NCI-H1105 treated with DMSO at 0.1 percent for 48 hours (cell line): ENCODE measurements at regions not wholly inside any gene's neighbourhood (a gene's known extent, or its start where the extent isn't known, plus 50 kb on each side); places are given as distances from the start of the nearest gene placed in this dataset.

ENCODE experiments used
- DNase-seq: peaks from one replicate; lab custom pipeline; 2025; lab: John Stamatoyannopoulos, UW

DNA sequence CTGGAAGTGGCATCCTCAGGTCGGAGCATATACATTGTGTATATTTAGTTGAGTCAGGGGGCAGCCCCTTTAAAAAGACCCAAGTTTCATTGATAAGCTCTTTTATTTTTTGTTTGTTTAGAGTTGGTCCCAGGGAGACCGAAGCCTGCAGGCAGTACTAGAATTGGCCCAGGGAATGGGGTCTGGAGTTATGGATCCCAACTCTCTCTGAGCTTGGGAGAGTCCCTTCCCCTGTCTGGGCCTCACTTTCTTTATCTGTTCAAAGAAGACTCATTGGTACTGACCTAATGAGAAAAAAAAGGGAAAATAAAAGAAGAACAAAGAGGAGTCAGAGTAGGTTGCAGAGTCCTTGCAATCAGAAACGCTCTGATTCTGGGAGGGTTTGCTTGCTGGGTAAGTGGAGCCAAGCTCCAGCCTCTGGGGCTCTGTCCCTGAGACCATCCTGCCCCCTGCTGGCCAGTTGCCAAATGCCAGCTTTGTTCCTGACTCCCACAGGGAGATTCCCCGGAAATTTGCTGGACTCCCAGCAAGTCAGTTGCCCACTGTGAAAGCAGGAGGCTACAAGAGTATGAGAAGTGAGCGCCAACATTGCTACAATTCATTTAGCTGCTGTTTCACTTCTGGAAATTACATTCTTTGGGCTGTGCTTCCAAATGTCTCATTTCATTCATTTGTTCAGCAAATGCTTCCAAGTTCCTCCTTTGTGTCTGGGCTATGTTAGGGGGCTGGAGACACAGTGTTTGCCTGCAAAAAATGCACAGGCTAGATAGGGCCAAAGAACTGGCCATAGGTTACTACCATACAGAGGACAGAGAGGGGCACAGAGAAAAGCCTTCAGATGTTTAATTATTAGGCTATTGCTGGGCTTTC lies 156.2 kb downstream of the MELK start:
- peak; percentile 41 for DNase-seq

DNA sequence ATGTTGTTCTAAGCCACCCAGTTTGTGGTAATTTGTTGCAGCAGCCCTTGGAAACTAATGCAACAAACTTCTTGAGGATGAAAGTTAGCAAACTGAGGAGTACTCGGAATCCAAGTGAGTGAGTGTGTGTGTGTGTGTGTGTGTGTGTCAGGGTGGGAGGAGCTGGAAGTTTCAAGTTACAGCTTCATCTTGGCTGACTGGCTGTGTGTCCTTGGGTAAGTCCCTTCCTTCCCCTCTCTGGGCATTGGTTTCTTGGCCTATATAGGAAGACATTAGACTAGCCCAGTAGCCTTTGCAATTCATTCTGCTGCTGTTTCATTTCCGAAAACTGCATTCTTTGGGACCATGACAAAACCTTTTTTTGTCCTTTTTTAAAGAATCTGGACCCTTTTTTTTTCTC lies 157.2 kb downstream of the MELK start:
- DNase-seq: no peak

DNA sequence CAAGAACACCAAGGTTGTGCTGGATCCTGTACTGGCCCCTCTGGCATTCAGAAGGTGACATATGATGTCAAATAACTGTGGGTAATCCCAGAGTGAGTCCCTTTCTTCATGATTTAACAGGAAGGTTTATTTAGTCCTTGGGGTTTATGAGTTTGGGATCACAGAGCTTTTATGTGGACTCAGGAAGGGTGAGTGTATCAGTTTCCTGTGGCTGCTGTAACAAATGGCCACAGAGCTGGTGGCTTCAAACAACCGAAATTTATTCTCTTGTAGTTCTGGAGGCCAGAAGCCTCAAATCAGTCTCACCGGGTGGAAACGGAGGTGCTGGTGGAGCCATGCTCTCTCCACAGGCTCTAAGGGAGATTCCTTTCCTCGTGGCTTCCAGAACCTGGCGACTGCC lies 157.7 kb downstream of the MELK start:
- no peak for DNase-seq

DNA sequence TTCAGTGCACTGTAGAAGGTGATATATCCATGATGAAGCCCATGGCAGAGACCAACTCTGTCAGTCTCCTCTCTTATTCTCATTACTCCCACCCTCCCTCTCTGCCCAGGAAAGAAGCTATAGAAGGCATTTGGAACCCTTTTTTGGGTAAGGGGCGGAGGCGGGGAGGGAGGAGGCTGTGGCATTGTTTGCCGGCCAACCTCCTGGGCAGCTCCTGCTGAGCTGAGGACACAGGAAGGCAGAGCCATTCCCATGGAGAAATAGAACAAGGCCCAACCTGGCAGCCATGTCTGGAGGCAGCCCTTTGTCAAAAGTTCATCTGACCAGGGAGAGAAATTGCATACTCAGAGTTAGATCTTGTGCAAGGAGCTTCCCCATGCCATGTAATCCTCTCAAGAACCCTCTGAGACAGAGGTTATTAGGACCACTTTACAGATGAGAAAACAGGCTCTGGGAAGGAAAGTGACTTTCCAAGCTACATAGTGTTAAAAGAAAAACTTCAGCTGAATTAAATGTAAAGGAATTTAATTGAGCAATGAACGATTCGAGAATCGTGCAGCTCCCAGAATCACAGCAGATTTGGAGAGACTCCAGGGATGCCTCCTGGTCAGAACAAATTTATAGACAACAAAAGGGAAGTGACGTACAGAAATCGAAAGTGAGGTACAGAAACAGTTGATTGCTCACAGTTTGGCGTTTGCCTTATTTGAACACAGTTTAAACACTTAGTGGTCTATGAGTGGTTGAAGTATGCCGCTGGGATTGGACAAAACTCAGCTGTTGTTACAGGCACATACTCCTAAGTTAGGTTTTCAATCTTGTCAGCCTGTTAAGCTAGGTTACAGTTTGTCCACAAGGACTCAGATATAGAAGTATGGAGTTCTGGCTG lies 158.6 kb downstream of the MELK start:
- no peak for DNase-seq

DNA sequence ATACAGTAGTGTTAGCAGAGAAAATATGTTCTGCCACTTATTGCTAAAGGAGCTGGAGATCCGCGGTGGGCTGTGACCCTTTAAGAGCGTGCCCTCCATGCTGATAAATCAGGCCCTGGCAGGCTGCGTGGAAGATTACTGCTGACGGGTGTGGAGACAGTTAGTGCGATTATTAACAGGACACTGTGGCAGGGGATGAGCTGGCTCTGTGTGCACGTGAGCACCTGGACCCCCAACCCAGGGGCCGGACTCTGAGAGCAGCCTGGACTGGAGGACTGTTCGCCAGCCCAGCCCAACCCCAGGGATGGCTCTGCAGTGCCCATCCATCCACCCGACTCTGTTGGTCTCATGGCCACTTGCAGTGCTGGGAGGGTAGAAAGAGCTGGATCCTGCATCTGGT lies 162.0 kb downstream of the MELK start:
- DNase-seq: no peak

DNA sequence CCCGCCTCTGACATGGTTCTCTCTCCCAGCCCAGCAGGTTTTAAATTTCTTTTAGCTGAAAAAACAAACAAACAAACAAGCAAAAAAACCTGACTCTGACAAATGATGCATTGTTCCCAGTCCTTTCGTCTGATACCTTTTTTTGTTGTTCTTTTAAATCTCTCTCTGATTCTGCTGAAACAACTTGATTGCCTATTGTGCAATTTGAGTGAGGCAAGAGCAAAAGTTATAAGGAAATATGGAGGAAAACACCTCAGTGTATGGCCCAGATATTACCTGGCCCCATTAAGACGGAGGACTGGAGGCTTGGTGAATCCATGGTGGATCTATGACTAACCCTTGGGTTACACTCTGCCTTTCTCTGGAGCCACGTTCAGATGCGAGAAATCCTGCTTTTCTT lies 164.0 kb downstream of the MELK start:
- no peak for DNase-seq

DNA sequence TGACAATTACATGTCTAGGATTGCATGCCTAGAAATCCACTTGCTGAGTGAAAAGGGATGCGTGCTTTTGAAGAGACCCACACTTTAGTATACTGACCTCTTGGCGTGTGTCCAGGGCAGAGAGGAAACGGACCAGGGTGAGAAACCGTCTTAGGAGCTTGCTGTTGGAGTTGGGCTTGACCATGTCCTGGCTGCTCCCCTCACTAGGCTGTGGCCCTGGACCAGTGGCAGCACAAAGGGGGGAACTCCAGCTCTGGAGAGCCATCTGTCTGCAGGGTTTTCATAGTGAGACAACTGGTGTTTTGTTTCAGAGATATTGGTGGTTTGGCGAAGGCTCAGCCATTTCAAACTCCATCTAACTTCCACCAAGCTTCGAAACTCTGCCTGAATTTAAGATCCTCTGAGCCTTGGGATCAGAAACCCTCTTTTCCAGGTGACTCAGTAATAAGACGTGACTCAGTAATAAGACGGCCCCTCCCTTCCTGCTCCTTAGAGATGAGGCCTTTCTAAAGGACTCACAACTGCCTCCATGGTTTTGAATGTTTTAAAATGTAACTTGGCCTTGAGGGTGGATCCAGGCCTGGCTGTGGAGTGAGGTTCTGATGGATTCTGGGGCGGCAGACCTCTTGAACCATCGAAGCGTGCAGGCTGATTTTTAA lies 165.8 kb downstream of the MELK start:
- no peak for DNase-seq

DNA sequence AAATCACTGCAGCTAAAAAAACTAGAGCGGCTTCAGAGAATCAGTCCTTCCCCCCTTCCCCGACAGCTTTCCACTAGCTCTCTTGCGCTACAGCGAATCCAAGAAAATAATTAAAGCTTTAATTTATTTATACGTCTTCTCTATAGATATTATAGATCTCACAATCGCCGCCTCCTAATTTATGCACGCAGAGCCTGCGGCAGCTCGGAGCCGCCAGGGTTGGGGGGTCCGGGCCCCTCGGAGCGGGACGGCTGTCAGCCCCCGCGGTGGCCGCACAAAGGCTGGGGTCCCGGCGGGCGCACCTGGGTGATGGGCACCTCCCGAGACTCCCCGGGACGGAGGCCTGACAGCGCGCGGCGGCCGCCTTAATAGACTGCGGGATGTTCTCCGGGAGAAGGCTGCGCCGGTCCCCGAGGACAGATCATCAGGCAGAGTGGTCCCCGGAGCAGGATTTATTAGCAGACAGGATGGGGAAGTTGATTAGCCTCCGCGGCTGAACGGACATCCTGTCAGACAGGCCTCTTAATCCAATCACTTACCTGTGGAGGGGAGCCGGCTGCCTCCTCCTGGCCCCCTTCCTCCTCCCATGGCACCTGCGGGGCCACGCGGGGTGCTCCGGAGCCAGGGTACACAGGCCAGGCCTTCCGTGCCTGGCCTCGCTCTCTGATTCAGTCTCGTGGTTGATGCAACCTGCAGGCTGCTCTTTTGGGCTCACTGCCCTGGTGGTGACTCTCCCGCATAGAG lies 166.8 kb downstream of the MELK start:
- no peak for DNase-seq

DNA sequence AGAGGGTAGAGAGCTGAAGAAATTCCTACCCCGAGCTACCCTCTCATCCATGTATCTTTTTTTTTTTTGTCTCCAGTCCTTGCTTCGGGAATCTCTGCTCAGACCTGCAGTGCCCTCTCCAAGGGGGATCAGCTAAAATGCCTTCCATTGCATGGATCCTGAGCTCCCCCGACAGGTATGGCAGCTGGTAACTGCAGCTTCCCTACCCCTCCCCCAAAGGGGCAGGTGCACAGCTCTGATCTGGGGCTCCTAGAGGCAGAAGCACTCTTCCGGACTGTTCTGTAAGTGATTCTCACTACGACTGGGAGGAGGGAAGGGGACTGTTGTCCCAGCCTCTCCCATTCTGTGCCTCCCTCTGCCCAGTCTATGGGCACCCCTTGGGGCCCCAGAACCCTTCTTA lies 169.6 kb downstream of the MELK start:
- DNase-seq: peak; percentile 51

DNA sequence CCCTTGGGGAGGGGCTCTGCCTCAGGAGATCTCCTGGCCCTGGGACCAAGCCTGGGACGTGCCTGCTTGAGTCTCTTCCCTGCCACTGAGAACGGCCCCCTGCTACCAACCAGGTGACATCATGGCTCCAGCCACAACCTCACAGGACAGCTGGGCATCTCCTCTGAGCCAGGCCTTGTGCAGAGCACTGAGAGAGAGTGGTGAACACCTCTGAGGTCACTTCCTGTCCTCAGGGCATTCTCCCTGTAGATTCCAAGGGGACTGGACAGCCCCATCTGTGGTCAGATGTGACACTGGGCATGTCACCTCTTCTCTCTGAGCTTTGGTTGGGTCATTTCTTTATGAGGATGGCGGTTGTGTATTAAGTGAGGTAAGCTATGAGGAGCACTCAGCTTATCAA lies 172.0 kb downstream of the MELK start:
- no peak for DNase-seq

DNA sequence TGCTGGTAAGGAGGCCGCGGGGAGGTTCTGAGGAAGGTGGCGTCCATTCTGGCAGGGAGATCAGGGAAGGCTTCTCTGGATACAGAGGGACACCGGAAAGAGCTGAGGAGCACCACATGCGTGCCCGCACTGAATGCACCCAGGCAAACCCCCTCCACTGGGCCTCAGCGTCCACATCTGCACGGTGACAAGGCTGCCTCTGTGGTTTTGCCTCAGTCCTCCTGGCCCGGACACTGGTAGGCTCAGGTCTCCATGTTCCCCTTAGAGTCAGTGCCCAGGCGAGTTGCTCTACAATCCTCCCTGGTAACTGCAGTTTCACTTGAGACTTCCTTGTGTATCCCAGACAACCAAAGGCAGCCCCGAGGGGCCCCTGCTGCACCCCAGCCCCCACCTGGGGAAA lies 173.3 kb downstream of the MELK start:
- no peak for DNase-seq

DNA sequence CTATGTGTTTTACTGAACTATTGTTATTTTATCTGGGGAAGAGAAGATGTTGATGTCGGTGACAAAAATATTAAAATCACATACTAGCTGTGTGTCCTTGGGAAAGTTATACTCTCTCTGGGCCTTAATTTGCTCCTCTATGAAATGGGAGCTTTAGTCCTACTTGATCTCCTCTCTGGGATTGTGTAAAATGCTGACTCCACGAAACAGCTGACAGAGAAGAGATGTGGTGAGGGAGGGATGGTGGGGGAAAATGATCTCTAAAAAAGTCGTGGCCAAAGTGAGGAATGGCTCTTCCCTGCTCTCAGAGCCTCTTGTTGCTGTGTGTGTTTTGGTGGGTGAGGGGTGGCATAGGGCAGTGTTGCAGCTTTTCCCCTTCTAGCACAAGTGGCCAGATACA lies 173.7 kb downstream of the MELK start:
- DNase-seq: no peak

DNA sequence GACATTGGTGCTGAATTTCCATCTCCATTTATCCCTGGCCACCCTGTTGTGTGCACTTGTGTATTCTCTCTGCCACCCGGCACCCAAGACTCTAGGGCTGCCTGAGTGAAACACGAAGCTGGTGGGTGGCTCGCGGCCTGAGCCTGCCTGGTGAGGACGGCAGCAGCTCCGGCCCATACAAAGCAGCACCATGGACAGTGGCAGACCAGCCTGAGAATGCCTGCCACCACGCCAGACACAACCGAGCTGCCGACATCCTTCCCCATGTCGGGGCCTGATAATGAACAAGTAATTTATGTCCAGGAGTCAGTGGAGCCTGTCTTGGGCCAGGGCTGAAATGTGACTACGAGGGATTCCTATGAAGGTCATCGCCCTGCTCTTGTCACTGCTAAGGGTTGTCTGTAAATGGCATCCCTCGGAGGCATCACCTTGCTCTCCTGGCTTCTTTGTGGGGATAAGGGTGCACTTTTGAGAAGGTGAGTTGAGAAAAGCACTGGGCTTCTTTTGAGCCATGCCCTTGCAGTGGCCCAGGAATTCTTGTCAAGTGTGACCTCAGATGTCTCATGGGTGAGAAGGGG lies 175.7 kb downstream of the MELK start:
- no peak for DNase-seq

DNA sequence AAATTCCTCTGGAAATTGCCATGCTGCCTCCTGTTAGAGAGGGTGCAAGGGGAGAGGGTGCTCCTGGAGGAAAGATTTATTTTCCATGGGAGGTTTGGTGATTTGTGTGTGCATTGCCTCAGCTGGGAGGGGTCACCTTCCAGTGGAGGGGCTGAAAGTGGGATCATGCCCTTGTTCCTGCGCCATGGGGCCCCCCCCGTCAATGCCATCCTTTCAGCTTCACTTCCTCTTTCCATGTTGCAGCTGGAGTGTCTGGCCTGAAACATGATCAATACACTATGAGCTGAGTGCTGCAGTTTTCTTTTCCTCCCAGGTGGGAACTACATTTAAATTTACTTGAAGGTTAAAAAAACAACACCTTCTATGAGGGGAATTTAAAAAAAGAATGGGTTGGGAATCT lies 176.8 kb downstream of the MELK start:
- DNase-seq: no peak

DNA sequence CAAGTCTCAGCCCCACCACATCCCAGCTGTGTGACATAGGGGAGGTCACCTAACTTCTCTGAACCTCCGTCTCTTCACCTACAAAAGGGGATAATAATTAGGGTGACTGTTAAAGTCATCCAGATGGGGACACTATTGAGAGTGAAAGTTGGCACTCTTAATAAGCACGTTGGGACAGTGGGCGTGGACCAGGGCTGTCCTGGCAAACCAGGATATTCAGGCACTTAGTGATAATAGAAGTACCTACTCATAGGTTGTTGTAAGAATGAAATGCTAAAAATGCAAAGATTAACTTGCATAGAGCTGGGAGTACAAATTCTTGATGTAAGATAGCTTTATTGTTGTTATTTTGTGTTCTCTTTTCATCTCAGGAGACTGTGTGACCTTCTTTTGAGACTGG lies 177.9 kb downstream of the MELK start:
- no peak for DNase-seq

DNA sequence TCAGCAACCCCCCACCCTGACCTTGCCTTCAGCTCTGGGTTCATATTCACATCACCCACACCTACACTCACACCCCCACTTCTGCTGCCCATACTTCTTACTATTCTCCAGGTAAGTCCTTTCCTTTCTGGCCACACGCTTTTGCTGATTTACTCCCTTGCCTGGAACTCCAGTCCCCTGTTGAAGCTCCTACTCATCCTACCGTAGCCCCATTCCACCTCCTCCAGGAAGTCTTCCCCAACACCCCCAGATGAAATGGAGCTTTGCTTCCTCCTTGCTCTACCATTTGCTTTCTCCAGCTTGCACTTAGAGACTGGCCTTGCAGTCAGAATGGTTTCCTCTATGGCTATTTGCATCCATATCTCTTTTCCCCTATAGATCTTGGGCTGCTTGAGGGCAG lies 182.3 kb downstream of the MELK start:
- no peak for DNase-seq

DNA sequence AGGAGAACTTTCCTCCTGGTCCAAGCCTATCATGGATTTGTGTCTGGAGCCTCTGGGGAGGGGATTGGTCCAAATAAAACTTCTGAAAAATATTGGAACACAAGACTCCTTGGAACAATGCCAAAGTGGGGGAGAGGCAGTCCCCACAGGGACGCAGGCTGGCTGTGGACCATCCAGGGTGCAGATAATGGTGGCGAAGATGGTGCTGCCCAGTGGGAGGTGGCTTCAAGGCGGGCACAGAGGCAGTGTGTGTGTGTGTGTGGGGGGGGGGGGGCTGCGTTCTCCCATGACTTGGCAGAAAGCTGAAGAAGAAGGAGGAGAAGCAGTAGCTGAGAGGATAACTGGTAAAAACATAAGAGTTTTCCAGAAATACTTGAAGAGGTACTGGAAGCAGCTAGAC lies 186.4 kb downstream of the MELK start:
- peak; percentile 8 for DNase-seq

DNA sequence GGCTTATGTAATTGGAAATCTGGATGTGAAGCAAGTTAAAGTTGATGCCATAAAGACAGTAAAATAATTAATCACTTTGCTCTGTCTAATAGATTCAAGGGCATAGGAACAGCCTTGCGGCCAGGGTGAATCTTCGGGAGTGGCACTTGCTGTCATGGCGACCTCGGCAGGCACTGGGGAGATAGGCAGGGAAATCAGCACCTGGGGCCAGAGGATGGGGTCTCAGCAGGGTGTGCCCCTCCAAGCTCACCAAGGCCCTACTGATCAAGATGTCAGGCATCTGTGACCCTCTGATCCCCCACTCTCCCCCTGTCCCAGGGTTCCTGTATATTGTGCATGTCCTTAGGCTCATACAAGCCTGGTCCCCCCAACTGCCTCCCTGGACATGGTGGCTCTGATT lies 187.3 kb downstream of the MELK start:
- no peak for DNase-seq

DNA sequence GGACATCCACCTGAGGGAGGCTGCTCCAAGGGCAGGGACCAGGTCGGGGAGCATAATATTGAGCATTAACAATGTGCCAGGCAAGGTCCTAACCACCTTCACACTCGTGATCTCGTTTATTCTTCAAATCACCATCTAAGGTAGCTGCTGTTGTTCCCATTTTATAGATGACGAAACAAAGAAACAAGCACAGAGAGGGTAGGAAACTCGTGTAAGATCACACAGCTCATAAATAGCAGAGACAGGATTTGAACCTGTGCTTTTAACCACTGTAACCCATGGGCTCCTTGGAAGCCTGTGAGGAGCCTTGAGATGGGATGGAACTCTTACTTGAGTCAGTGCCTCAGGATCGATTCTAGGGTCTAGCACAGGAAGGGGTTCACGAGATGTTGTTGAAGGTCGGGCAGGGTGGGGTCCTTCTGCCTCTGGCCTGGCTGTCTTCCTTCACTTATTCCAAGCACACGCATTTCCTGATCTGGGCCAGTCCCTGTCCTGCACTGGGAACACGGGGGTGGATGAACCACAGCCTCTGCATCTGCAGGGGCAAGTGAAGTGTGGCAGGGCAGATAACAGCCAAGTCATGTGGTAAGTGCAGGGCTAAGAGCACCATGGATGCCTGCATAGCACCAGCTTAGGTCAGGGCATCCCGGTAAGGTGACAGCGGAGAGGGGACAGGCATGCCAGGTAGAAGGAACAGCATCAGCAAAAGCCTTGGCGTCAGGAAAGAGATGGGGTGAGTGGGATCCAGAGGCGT lies 188.1 kb downstream of the MELK start:
- no peak for DNase-seq

DNA sequence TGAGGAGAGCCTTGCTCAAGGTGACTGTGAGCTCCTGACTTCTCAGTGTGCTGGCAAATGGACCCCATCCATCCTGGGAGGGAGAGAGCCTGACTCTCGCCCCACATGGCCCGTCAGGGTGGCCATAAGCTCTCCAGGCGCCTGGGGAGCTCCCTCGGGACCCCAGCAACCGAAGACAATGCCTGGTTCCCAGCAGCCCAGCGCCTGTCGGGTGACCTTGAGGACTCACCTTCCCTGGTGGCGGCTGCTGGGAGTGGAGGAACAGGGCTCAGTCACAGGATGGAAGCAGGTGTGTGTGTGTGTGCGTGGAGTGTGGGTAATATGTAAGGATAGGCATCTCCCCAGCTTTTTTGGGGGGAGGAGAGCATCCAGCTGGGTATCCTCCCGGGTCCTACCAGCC lies 190.3 kb downstream of the MELK start:
- DNase-seq: no peak

DNA sequence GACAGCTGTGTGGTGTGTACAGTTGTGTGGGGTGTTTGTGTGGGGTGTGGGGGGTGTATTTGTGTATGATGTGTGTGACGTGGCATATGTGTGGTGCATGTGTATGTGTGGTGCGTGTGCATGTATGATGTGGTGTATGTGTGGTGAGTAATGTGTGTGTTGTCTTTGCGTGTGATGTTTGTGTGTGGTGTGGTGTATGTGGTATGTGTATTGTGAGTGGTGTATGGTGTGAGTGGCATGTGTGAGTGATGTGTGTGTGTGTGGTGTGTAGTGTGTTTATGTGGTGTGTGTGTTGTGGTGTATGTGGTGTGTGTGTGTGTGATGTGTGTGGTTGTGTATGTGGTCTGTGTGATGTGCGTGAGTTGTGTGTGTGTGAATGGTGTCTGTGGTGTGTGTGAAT lies 191.1 kb downstream of the MELK start:
- DNase-seq: no peak
